GM19023 (cell line): ENCODE measurements at regions not wholly inside any gene's neighbourhood (a gene's known extent, or its start where the extent isn't known, plus 50 kb on each side); places are given as distances from the start of the nearest gene placed in this dataset.

ENCODE experiments used
- ATAC-seq: cut with Tn5 transposase; IDR thresholded peaks from one replicate; pipeline ENCODE4 v1.9.1; 2021; ENCODE audit warnings: mild to moderate bottlenecking, moderate library complexity; ENCODE audit not compliant: unreplicated experiment

GRCh38 chrX:76228499-76228898 lies 55.6 kb downstream of the PBDC1 start:
- no peak for ATAC-seq

- no peak for ATAC-seq
These were observed 76.0 kb downstream of the PBDC1 start for GRCh38 chrX:76248901-76249300.

GRCh38 chrX:76253432-76253831 lies 80.6 kb downstream of the PBDC1 start:
- peak; percentile 96 for ATAC-seq

GRCh38 chrX:76279007-76279406 lies 106.1 kb downstream of the PBDC1 start:
- peak; percentile 64 for ATAC-seq
